H9 (cell line): ENCODE measurements at regions not wholly inside any gene's neighbourhood (a gene's known extent, or its start where the extent isn't known, plus 50 kb on each side); places are given as distances from the start of the nearest gene placed in this dataset.

Source experiments
- DNase-seq: peaks from one replicate; pipeline ENCODE4 v3.0.0-alpha.2; 2017
- H2AFZ ChIP-seq: one replicate; pipeline ENCODE4 v1.6.1; 2013; ENCODE audit warnings: mild to moderate bottlenecking, low read length, control low read depth, moderate library complexity
- H2AK5ac ChIP-seq: 2 replicates; pipeline ENCODE4 v1.6.1; 2013; ENCODE audit warnings: low read length, control low read depth, mixed read lengths; ENCODE audit not compliant: insufficient read length
- H2BK120ac ChIP-seq: one replicate; pipeline ENCODE4 v1.6.1; 2013; ENCODE audit warnings: low read depth, mild to moderate bottlenecking, low read length, control low read depth, inconsistent platforms; ENCODE audit not compliant: poor library complexity, severe bottlenecking
- H2BK12ac ChIP-seq: 2 replicates; pipeline ENCODE4 v1.6.1; 2013; ENCODE audit warnings: low read length, control low read depth, mixed read lengths, low read depth; ENCODE audit not compliant: insufficient read length
- H2BK15ac ChIP-seq: 2 replicates; pipeline ENCODE4 v1.6.1; 2013; ENCODE audit warnings: low read depth, low read length, control low read depth
- H2BK20ac ChIP-seq: one replicate; pipeline ENCODE4 v1.6.1; 2013; ENCODE audit warnings: low read depth, mild to moderate bottlenecking, low read length, control low read depth, inconsistent platforms; ENCODE audit not compliant: poor library complexity, severe bottlenecking
- H2BK5ac ChIP-seq: 2 replicates; pipeline ENCODE4 v1.6.1; 2013; ENCODE audit warnings: low read length, control low read depth, mixed read lengths; ENCODE audit not compliant: insufficient read length
- H3K14ac ChIP-seq: 2 replicates; pipeline ENCODE4 v1.6.1; 2013; ENCODE audit warnings: low read length, control low read depth; ENCODE audit not compliant: insufficient read depth
- H3K18ac ChIP-seq: 2 replicates; pipeline ENCODE4 v1.6.1; 2013; ENCODE audit warnings: low read depth, mild to moderate bottlenecking, mixed read lengths, low read length, control low read depth; ENCODE audit not compliant: insufficient read length
- H3K23ac ChIP-seq: 2 replicates; pipeline ENCODE4 v1.6.1; 2013; ENCODE audit warnings: low read length, control low read depth, mixed read lengths, low read depth; ENCODE audit not compliant: insufficient read length
- H3K23me2 ChIP-seq: 2 replicates; pipeline ENCODE4 v1.6.1; 2013; ENCODE audit warnings: low read depth, mild to moderate bottlenecking, mixed read lengths, low read length, control low read depth; ENCODE audit not compliant: insufficient read length, poor library complexity, severe bottlenecking
- H3K27ac ChIP-seq: 2 replicates; pipeline ENCODE4 v1.5.1; 2013; ENCODE audit warnings: low read length, control low read depth, mixed read lengths, low read depth; ENCODE audit not compliant: insufficient read length
- H3K27me3 ChIP-seq: 2 replicates; pipeline ENCODE4 v1.6.1; 2013; ENCODE audit warnings: low read length, control low read depth, inconsistent platforms; ENCODE audit not compliant: insufficient read depth
- H3K4ac ChIP-seq: 2 replicates; pipeline ENCODE4 v1.6.1; 2013; ENCODE audit warnings: low read depth, mild to moderate bottlenecking, control low read depth, inconsistent platforms, low read length, moderate library complexity
- H3K4me1 ChIP-seq: 2 replicates; pipeline ENCODE4 v1.6.1; 2013; ENCODE audit warnings: low read length, control low read depth, inconsistent platforms; ENCODE audit not compliant: insufficient read depth
- H3K4me2 ChIP-seq: 2 replicates; pipeline ENCODE4 v1.6.1; 2013; ENCODE audit warnings: low read length, control low read depth, mixed read lengths; ENCODE audit not compliant: insufficient read length, insufficient read depth
- H3K56ac ChIP-seq: 2 replicates; pipeline ENCODE4 v1.6.1; 2013; ENCODE audit warnings: low read depth, mild to moderate bottlenecking, mixed read lengths, low read length, control low read depth; ENCODE audit not compliant: insufficient read length
- H3K79me1 ChIP-seq: 2 replicates; pipeline ENCODE4 v1.6.1; 2013; ENCODE audit warnings: low read depth, mild to moderate bottlenecking, moderate library complexity, low read length, control low read depth, inconsistent platforms; ENCODE audit not compliant: insufficient read depth, poor library complexity, severe bottlenecking
- H3K79me2 ChIP-seq: 2 replicates; pipeline ENCODE4 v1.6.1; 2013; ENCODE audit warnings: low read length, control low read depth, inconsistent platforms; ENCODE audit not compliant: insufficient read depth
- H3K9ac ChIP-seq: 2 replicates; pipeline ENCODE4 v1.6.1; 2013; ENCODE audit warnings: low read length, control low read depth, mixed read lengths; ENCODE audit not compliant: insufficient read length; ENCODE audit errors: extremely low read depth
- H3K9me3 ChIP-seq: one replicate; pipeline ENCODE4 v1.6.1; 2013; ENCODE audit warnings: low read depth, low read length, inconsistent platforms; ENCODE audit not compliant: control insufficient read depth
- H3T11ph ChIP-seq: one replicate; pipeline ENCODE4 v1.6.1; 2013; ENCODE audit warnings: mild to moderate bottlenecking, low read length, control low read depth, inconsistent platforms
- H4K20me1 ChIP-seq: one replicate; pipeline ENCODE4 v1.6.1; 2013; ENCODE audit not compliant: control insufficient read depth, insufficient read length, insufficient read depth
- H4K5ac ChIP-seq: 2 replicates; pipeline ENCODE4 v1.6.1; 2013; ENCODE audit warnings: low read depth, mild to moderate bottlenecking, mixed read lengths, low read length, control low read depth; ENCODE audit not compliant: insufficient read length
- H4K8ac ChIP-seq: replicated peaks from 2 replicates; pipeline ENCODE4 v1.6.1; 2013; ENCODE audit warnings: low read length, control low read depth, mixed read lengths, low read depth; ENCODE audit not compliant: insufficient read length
- H4K91ac ChIP-seq: 2 replicates; pipeline ENCODE4 v1.6.1; 2013; ENCODE audit warnings: low read depth, mild to moderate bottlenecking, moderate library complexity, mixed read lengths, low read length, control low read depth; ENCODE audit not compliant: insufficient read length
- H3K27ac Mint-ChIP-seq, 3 experiments: 2 replicates in 2 of 3; 3 replicates in 1 of 3; pipeline ENCODE4 v1.8.0; 2020 to 2021; ENCODE audit warnings: mixed read lengths in 3 of 3, mild to moderate bottlenecking in 1 of 3, moderate library complexity in 1 of 3
- H3K27me3 Mint-ChIP-seq: 2 replicates; pipeline ENCODE4 v1.8.0; 2021; ENCODE audit warnings: low read depth, mild to moderate bottlenecking, moderate library complexity, mixed read lengths
- H3K36me3 Mint-ChIP-seq, 3 experiments: 2 replicates in 2 of 3; 3 replicates in 1 of 3; pipeline ENCODE4 v1.8.0; 2020 to 2021; ENCODE audit warnings: low read depth in 3 of 3, mixed read lengths in 3 of 3; ENCODE audit not compliant: insufficient read depth in 1 of 3
- H3K4me1 Mint-ChIP-seq, 2 experiments: 2 replicates each; pipeline ENCODE4 v1.8.0; 2020; ENCODE audit warnings: mixed read lengths in 2 of 2
- H3K4me3 Mint-ChIP-seq, 2 experiments: 2 replicates in 1 of 2; 3 replicates in 1 of 2; pipeline ENCODE4 v1.8.0; 2020 to 2021; ENCODE audit warnings: mild to moderate bottlenecking in 2 of 2, mixed read lengths in 2 of 2, moderate library complexity in 1 of 2
- H3K9me3 Mint-ChIP-seq, 2 experiments: 2 replicates in 1 of 2; 3 replicates in 1 of 2; pipeline ENCODE4 v1.8.0; 2020; ENCODE audit warnings: mild to moderate bottlenecking in 2 of 2, mixed read lengths in 2 of 2, moderate library complexity in 1 of 2
- WGBS: extraction: QIAGEN DNeasy Blood & Tissue Kit; methylation state at CpG from one replicate; pipeline ENCODE4 v1.1.7; 2013; ENCODE audit warnings: missing lambda C conversion rate, low lambda C conversion rate, mixed read lengths; ENCODE audit not compliant: insufficient read length; ENCODE audit errors: extremely low coverage; 5-methylcytosine and 5-hydroxymethylcytosine counted together
- TF ChIP-seq, protein P1 (sequence below): fragments of 200-600 bp; sonication (generic); conservative IDR thresholded peaks from 3 replicates; pipeline ENCODE4 v1.8.0; 2021; ENCODE audit warnings: antibody characterized with exemption, mild to moderate bottlenecking

DNA sequence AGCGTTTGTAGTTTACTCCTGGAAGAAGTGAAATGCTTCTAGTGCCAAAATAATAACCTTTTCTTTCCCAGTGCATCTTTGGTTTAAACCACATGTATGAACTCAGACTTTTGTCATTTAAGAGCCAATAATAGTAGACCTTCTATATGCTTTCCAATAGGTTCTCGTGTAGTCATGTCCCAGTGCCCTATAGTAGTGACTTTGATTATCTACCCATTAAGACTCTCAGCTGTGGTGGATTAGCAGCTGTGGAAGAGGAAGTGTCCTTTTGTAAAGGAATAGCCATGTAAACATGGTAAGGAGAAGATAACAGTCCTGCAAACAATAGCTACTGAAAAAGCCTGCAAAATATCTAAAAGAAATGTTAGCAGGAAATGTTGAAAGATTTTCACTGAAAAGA, 765.3 kb downstream of the MTRR start:
- H2AK5ac ChIP-seq = no peak overlapping the region
- H3T11ph ChIP-seq = no peak overlapping the region
- H3K79me1 ChIP-seq = no peaks in the 10 kb centered on the region
- H2AFZ ChIP-seq = no peak overlapping the region
- no peak overlapping the region for H3K4ac ChIP-seq
- H2BK20ac ChIP-seq = no peak overlapping the region
- H2BK120ac ChIP-seq = no peak overlapping the region
- no peaks in the 10 kb centered on the region for H3K27me3 ChIP-seq
- no peaks in the 10 kb centered on the region; a peak in 3 of 5 replicates for H3K9me3 Mint-ChIP-seq
- no peak overlapping the region for H2BK5ac ChIP-seq
- no peak overlapping the region for H3K27ac Mint-ChIP-seq
- H3K27me3 Mint-ChIP-seq = no peaks in the 10 kb centered on the region
- H3K4me1 Mint-ChIP-seq = peaks cover 0 to 8% of the 10 kb centered on the region in 2 experiments; a peak in 2 of 4 replicates
- no peak overlapping the region for H4K8ac ChIP-seq
- H3K23me2 ChIP-seq = no peaks in the 10 kb centered on the region
- H2BK12ac ChIP-seq = no peak overlapping the region
- H3K36me3 Mint-ChIP-seq = no peaks in the 10 kb centered on the region
- H3K4me1 ChIP-seq = no peaks in the 10 kb centered on the region
- H3K4me2 ChIP-seq = no peak overlapping the region
- no peaks in the 10 kb centered on the region for H3K79me2 ChIP-seq
- H3K18ac ChIP-seq = no peak overlapping the region
- no peak for DNase-seq
- no peak overlapping the region for H3K4me3 Mint-ChIP-seq
- H2BK15ac ChIP-seq = no peak overlapping the region
- no peak overlapping the region for H3K23ac ChIP-seq
- H3K27ac ChIP-seq = no peak overlapping the region
- H3K9ac ChIP-seq = no peak overlapping the region
- H3K14ac ChIP-seq = no peak overlapping the region
- no peaks in the 10 kb centered on the region for H4K20me1 ChIP-seq
- no peak overlapping the region for H4K5ac ChIP-seq
- no peaks in the 10 kb centered on the region for H3K9me3 ChIP-seq
- no peak overlapping the region for H4K91ac ChIP-seq
- no CpG with 5 or more reads among the region's 2 CpGs for WGBS
- no peak overlapping the region for H3K56ac ChIP-seq
- TF ChIP-seq, protein P1, sequence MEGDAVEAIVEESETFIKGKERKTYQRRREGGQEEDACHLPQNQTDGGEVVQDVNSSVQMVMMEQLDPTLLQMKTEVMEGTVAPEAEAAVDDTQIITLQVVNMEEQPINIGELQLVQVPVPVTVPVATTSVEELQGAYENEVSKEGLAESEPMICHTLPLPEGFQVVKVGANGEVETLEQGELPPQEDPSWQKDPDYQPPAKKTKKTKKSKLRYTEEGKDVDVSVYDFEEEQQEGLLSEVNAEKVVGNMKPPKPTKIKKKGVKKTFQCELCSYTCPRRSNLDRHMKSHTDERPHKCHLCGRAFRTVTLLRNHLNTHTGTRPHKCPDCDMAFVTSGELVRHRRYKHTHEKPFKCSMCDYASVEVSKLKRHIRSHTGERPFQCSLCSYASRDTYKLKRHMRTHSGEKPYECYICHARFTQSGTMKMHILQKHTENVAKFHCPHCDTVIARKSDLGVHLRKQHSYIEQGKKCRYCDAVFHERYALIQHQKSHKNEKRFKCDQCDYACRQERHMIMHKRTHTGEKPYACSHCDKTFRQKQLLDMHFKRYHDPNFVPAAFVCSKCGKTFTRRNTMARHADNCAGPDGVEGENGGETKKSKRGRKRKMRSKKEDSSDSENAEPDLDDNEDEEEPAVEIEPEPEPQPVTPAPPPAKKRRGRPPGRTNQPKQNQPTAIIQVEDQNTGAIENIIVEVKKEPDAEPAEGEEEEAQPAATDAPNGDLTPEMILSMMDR = no peak
